HEK293 (cell line): ENCODE measurements at regions not wholly inside any gene's neighbourhood (a gene's known extent, or its start where the extent isn't known, plus 50 kb on each side); places are given as distances from the start of the nearest gene placed in this dataset.

Experiments
- CTCF ChIA-PET: fragments of 350-600 bp; formaldehyde crosslinking; extraction: SDS; loops from one replicate; lab custom pipeline; 2021; ENCODE audit warnings: antibody characterized with exemption; lab: Yijun Ruan, JAX
- POLR2A ChIA-PET: fragments of 300-600 bp; formaldehyde crosslinking; extraction: SDS; loops from one replicate; lab custom pipeline; 2020; ENCODE audit warnings: antibody characterized with exemption, inconsistent platforms; lab: Yijun Ruan, JAX
- H3K27ac ChIP-seq: fragments of 200-500 bp; sonication (Bioruptor generic); 2 replicates; pipeline ENCODE4 v1.5.1; 2014; ENCODE audit warnings: low read depth, low read length, control low read depth, inconsistent platforms; ENCODE audit errors: extremely low read depth
- H3K36me3 ChIP-seq, 2 experiments: fragments of 200-500 bp in 1 of 2; sonication (Bioruptor generic) in 1 of 2; 1 replicate in 1 of 2; 2 replicates in 1 of 2; pipeline ENCODE4 v1.5.1; 2014 to 2017; ENCODE audit warnings: inconsistent platforms in 2 of 2, low read length in 2 of 2; ENCODE audit not compliant: control insufficient read depth in 2 of 2, insufficient read depth in 1 of 2
- H3K4me1 ChIP-seq: fragments of 200-500 bp; sonication (Bioruptor generic); 2 replicates; pipeline ENCODE4 v1.5.1; 2014; ENCODE audit warnings: mild to moderate bottlenecking, low read length, inconsistent platforms; ENCODE audit not compliant: control insufficient read depth, insufficient read depth
- H3K4me3 ChIP-seq: 2 replicates; pipeline ENCODE4 v1.5.1; 2011; ENCODE audit warnings: low read depth, mild to moderate bottlenecking, control low read depth, low read length, moderate library complexity
- H3K9me3 ChIP-seq: fragments of 200-500 bp; sonication (Bioruptor generic); 2 replicates; pipeline ENCODE4 v1.5.1; 2014; ENCODE audit warnings: low read depth, low read length, inconsistent platforms; ENCODE audit not compliant: control insufficient read depth, insufficient read depth
- HOXC10 ChIP-seq: sonication (generic); formaldehyde crosslinking; IDR thresholded peaks from 2 replicates; pipeline ENCODE4 v1.8.1; 2023; ENCODE audit warnings: mild to moderate bottlenecking, missing genetic modification reagents
- KLF1 ChIP-seq: fragments of 450-650 bp; formaldehyde crosslinking; IDR thresholded peaks from 2 replicates; pipeline ENCODE4 v1.5.1; 2016; ENCODE audit warnings: missing biosample characterization, missing genetic modification characterization
- KLF10 ChIP-seq: fragments of 450-650 bp; IDR thresholded peaks from 2 replicates; pipeline ENCODE4 v1.5.1; 2018; ENCODE audit warnings: missing biosample characterization, mild to moderate bottlenecking, missing genetic modification characterization
- PRDM2 ChIP-seq: fragments of 450-650 bp; formaldehyde crosslinking; IDR thresholded peaks from 2 replicates; pipeline ENCODE4 v1.5.1; 2016; ENCODE audit warnings: missing biosample characterization, missing genetic modification characterization, borderline replicate concordance
- REPIN1 ChIP-seq: fragments of 450-650 bp; formaldehyde crosslinking; IDR thresholded peaks from 2 replicates; pipeline ENCODE4 v1.5.1; 2017; ENCODE audit warnings: missing biosample characterization, missing genetic modification characterization, low read depth
- TRIM28 ChIP-seq: IDR thresholded peaks from 2 replicates; pipeline ENCODE4 v1.6.1; 2011; ENCODE audit warnings: low read length, control low read depth, borderline replicate concordance
- ZBTB21 ChIP-seq: fragments of 450-650 bp; formaldehyde crosslinking; IDR thresholded peaks from 2 replicates; pipeline ENCODE4 v1.5.1; 2017; ENCODE audit warnings: missing biosample characterization, missing genetic modification characterization
- ZFHX2 ChIP-seq: fragments of 450-650 bp; formaldehyde crosslinking; conservative IDR thresholded peaks from 2 replicates; pipeline ENCODE4 v1.5.1; 2016; ENCODE audit warnings: missing biosample characterization, missing genetic modification characterization
- ZIC2 ChIP-seq: fragments of 450-650 bp; formaldehyde crosslinking; IDR thresholded peaks from 2 replicates; pipeline ENCODE4 v1.5.1; 2016; ENCODE audit warnings: missing biosample characterization, missing genetic modification characterization
- ZNF157 ChIP-seq: fragments of 450-650 bp; formaldehyde crosslinking; IDR thresholded peaks from 2 replicates; pipeline ENCODE4 v1.5.1; 2016; ENCODE audit warnings: missing biosample characterization, missing genetic modification characterization
- ZNF19 ChIP-seq: fragments of 450-650 bp; formaldehyde crosslinking; IDR thresholded peaks from 2 replicates; pipeline ENCODE4; 2016; ENCODE audit warnings: missing biosample characterization, missing genetic modification characterization, low read depth
- ZNF2 ChIP-seq: fragments of 450-650 bp; formaldehyde crosslinking; IDR thresholded peaks from 2 replicates; pipeline ENCODE4 v1.5.1; 2016; ENCODE audit warnings: missing biosample characterization, missing genetic modification characterization
- ZNF223 ChIP-seq: fragments of 450-650 bp; formaldehyde crosslinking; IDR thresholded peaks from 2 replicates; pipeline ENCODE4 v1.5.1; 2016; ENCODE audit warnings: missing biosample characterization, missing genetic modification characterization
- ZNF362 ChIP-seq: fragments of 450-650 bp; formaldehyde crosslinking; IDR thresholded peaks from 2 replicates; pipeline ENCODE4 v1.5.1; 2016; ENCODE audit warnings: missing biosample characterization, missing genetic modification characterization
- ZNF416 ChIP-seq: fragments of 450-650 bp; formaldehyde crosslinking; IDR thresholded peaks from 2 replicates; pipeline ENCODE4 v1.5.1; 2016; ENCODE audit warnings: missing biosample characterization, missing genetic modification characterization
- ZNF555 ChIP-seq: fragments of 450-650 bp; formaldehyde crosslinking; conservative IDR thresholded peaks from 2 replicates; pipeline ENCODE4 v1.5.1; 2017; ENCODE audit warnings: missing biosample characterization, mild to moderate bottlenecking, missing genetic modification characterization, inconsistent platforms
- ZNF670 ChIP-seq: fragments of 450-650 bp; formaldehyde crosslinking; IDR thresholded peaks from 2 replicates; pipeline ENCODE4 v1.5.1; 2016; ENCODE audit warnings: missing biosample characterization, missing genetic modification characterization, low read depth
- ZNF747 ChIP-seq: fragments of 450-650 bp; formaldehyde crosslinking; IDR thresholded peaks from 2 replicates; pipeline ENCODE4 v1.5.1; 2016; ENCODE audit warnings: missing biosample characterization, missing genetic modification characterization
- ZNF830 ChIP-seq: fragments of 450-650 bp; IDR thresholded peaks from 2 replicates; pipeline ENCODE4 v1.5.0; 2018; ENCODE audit warnings: missing biosample characterization, missing genetic modification characterization, low read depth, mild to moderate bottlenecking, moderate library complexity
- ZSCAN30 ChIP-seq: fragments of 450-650 bp; IDR thresholded peaks from 2 replicates; pipeline ENCODE4 v1.5.1; 2018; ENCODE audit warnings: missing biosample characterization, mild to moderate bottlenecking, missing genetic modification characterization, moderate library complexity
- TF ChIP-seq, protein P1 (sequence below): fragments of 450-650 bp; formaldehyde crosslinking; conservative IDR thresholded peaks from 2 replicates; pipeline ENCODE4 v1.5.1; 2016; ENCODE audit warnings: low read depth, missing biosample characterization, missing genetic modification characterization
- TF ChIP-seq, protein P2 (sequence below): fragments of 450-650 bp; formaldehyde crosslinking; IDR thresholded peaks from 2 replicates; pipeline ENCODE4 v1.5.1; 2016; ENCODE audit warnings: missing biosample characterization, missing genetic modification characterization
- TF ChIP-seq, protein P3 (sequence below): fragments of 450-650 bp; formaldehyde crosslinking; IDR thresholded peaks from 2 replicates; pipeline ENCODE4 v1.5.1; 2016; ENCODE audit warnings: missing biosample characterization, missing genetic modification characterization

- TF ChIP-seq ZIC2 (tag by site-specific recombination), result no peak
- no peak for TF ChIP-seq ZNF362
- no peak for TF ChIP-seq ZNF19 (tag by site-specific recombination)
- TF ChIP-seq HOXC10 (CRISPR knock-in tag), result no peak
- TF ChIP-seq, protein P1, sequence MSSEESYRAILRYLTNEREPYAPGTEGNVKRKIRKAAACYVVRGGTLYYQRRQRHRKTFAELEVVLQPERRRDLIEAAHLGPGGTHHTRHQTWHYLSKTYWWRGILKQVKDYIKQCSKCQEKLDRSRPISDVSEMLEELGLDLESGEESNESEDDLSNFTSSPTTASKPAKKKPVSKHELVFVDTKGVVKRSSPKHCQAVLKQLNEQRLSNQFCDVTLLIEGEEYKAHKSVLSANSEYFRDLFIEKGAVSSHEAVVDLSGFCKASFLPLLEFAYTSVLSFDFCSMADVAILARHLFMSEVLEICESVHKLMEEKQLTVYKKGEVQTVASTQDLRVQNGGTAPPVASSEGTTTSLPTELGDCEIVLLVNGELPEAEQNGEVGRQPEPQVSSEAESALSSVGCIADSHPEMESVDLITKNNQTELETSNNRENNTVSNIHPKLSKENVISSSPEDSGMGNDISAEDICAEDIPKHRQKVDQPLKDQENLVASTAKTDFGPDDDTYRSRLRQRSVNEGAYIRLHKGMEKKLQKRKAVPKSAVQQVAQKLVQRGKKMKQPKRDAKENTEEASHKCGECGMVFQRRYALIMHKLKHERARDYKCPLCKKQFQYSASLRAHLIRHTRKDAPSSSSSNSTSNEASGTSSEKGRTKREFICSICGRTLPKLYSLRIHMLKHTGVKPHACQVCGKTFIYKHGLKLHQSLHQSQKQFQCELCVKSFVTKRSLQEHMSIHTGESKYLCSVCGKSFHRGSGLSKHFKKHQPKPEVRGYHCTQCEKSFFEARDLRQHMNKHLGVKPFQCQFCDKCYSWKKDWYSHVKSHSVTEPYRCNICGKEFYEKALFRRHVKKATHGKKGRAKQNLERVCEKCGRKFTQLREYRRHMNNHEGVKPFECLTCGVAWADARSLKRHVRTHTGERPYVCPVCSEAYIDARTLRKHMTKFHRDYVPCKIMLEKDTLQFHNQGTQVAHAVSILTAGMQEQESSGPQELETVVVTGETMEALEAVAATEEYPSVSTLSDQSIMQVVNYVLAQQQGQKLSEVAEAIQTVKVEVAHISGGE (tag by site-specific recombination), result no peak
- TF ChIP-seq, protein P2, sequence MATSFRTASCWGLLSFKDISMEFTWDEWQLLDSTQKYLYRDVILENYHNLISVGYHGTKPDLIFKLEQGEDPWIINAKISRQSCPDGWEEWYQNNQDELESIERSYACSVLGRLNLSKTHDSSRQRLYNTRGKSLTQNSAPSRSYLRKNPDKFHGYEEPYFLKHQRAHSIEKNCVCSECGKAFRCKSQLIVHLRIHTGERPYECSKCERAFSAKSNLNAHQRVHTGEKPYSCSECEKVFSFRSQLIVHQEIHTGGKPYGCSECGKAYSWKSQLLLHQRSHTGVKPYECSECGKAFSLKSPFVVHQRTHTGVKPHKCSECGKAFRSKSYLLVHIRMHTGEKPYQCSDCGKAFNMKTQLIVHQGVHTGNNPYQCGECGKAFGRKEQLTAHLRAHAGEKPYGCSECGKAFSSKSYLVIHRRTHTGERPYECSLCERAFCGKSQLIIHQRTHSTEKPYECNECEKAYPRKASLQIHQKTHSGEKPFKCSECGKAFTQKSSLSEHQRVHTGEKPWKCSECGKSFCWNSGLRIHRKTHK (tag by site-specific recombination), result no peak
- TF ChIP-seq KLF1 (tag by site-specific recombination), result no peak
- TF ChIP-seq REPIN1, result no peak
- TF ChIP-seq ZNF223 (tag by site-specific recombination), result no peak
- TF ChIP-seq ZNF416 (tag by site-specific recombination), result no peak
- TF ChIP-seq KLF10 (tag by site-specific recombination), result no peak
- TF ChIP-seq ZNF830, result no peak
- TF ChIP-seq ZNF670, result no peak
- no peak for TF ChIP-seq ZNF2
- no peak for TF ChIP-seq ZFHX2 (tag by site-specific recombination)
- no peak for TF ChIP-seq ZSCAN30 (tag by site-specific recombination)
- POLR2A ChIA-PET, result no interaction called here
- H3K4me3 ChIP-seq, result no peak overlapping the region
- H3K36me3 ChIP-seq, result no peaks in the 10 kb centered on the region
- H3K9me3 ChIP-seq, result no peaks in the 10 kb centered on the region
- CTCF ChIA-PET, result no interaction called here
- H3K4me1 ChIP-seq, result no peaks in the 10 kb centered on the region
- no peak overlapping the region for H3K27ac ChIP-seq
Observed at GRCh38 chr5:109917154-109917546, 227.4 kb downstream of the MAN2A1 start.

GRCh38 chr5:109917966-109918365, 228.2 kb downstream of the MAN2A1 start:
- ChIA-PET CTCF (no interaction called here), POLR2A (no interaction called here)
- H3K36me3 ChIP-seq, result no peaks in the 10 kb centered on the region
- H3K4me3 ChIP-seq, result no peak overlapping the region
- no peaks in the 10 kb centered on the region for H3K4me1 ChIP-seq
- H3K27ac ChIP-seq, result no peak overlapping the region
- no peaks in the 10 kb centered on the region for H3K9me3 ChIP-seq
- TF ChIP-seq TRIM28 (no peak), PRDM2 (tag by site-specific recombination) (no peak), ZBTB21 (tag by site-specific recombination) (no peak), ZNF555 (no peak), ZNF157 (tag by site-specific recombination) (no peak), ZNF747 (tag by site-specific recombination) (no peak)
- TF ChIP-seq, protein P3, sequence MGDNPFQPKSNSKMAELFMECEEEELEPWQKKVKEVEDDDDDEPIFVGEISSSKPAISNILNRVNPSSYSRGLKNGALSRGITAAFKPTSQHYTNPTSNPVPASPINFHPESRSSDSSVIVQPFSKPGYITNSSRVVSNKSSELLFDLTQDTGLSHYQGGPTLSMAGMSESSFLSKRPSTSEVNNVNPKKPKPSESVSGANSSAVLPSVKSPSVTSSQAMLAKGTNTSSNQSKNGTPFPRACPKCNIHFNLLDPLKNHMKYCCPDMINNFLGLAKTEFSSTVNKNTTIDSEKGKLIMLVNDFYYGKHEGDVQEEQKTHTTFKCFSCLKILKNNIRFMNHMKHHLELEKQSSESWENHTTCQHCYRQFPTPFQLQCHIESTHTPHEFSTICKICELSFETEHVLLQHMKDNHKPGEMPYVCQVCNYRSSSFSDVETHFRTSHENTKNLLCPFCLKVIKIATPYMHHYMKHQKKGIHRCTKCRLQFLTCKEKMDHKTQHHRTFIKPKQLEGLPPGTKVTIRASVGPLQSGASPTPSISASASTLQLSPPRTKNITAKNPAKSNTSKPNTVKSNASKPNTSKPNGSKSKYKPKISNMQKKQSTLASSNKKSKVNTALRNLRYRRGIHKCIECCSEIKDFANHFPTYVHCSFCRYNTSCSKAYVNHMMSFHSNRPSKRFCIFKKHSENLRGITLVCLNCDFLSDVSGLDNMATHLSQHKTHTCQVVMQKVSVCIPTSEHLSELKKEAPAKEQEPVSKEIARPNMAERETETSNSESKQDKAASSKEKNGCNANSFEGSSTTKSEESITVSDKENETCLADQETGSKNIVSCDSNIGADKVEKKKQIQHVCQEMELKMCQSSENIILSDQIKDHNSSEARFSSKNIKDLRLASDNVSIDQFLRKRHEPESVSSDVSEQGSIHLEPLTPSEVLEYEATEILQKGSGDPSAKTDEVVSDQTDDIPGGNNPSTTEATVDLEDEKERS (tag by site-specific recombination), result no peak
